Fibroblast of the aortic adventitia (primary cell): ENCODE measurements at regions not wholly inside any gene's neighbourhood (a gene's known extent, or its start where the extent isn't known, plus 50 kb on each side); places are given as distances from the start of the nearest gene placed in this dataset.

Source experiments
- DNase-seq: peaks from one replicate; pipeline ENCODE4 v3.0.0-alpha.2; 2010; ENCODE audit warnings: low read depth
- H3K4me3 ChIP-seq: 2 replicates; pipeline ENCODE4 v1.5.1; 2011; ENCODE audit warnings: low read depth, mild to moderate bottlenecking, control low read depth, low read length, moderate library complexity
- TF ChIP-seq, protein P1 (sequence below): IDR thresholded peaks from 2 replicates; pipeline ENCODE4 v1.5.1; 2011; ENCODE audit warnings: mild to moderate bottlenecking, low read length, control low read depth, inconsistent platforms; ENCODE audit not compliant: insufficient read depth

DNA sequence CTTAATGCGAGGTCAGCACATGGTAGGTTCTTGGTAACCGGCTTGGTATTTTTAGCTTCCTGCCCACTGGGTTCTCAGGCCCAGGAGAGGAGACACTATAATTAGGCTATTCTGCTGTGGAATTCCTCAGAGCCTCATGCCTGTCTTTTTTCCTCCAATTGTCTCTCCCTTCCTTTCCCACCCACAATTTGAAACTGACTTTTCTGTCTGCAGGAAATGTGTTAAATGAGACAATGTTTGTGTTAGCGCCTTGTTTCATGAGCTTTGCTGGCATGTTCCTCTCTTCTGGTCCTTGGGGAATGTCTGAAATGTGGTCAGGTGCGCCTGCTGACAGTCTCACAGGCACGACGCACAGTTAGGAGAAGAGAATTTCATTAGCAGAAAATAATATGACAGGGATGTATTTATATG, 223.6 kb upstream of the CTNNB1 start:
- TF ChIP-seq, protein P1, sequence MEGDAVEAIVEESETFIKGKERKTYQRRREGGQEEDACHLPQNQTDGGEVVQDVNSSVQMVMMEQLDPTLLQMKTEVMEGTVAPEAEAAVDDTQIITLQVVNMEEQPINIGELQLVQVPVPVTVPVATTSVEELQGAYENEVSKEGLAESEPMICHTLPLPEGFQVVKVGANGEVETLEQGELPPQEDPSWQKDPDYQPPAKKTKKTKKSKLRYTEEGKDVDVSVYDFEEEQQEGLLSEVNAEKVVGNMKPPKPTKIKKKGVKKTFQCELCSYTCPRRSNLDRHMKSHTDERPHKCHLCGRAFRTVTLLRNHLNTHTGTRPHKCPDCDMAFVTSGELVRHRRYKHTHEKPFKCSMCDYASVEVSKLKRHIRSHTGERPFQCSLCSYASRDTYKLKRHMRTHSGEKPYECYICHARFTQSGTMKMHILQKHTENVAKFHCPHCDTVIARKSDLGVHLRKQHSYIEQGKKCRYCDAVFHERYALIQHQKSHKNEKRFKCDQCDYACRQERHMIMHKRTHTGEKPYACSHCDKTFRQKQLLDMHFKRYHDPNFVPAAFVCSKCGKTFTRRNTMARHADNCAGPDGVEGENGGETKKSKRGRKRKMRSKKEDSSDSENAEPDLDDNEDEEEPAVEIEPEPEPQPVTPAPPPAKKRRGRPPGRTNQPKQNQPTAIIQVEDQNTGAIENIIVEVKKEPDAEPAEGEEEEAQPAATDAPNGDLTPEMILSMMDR = no peak
- DNase-seq = no peak
- H3K4me3 ChIP-seq = no peak overlapping the region

DNA sequence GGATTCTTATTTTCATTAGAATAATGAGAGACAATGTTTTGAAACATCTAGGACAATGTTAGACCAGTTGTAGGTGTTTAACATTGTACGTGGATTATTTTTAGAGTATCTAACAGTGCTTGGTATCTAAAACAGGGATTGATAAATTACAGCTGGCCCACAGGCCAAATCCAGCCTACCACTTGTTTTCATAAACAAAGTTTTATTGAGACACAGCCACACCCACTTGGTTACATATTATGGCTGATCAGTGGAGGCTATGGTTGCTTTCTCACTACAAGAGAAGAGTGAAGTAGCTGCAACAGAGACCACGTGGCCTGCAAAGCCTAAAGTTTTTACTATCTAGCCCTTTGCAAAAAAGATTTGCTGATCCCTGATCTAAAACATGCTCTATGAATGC, 223.1 kb upstream of the CTNNB1 start:
- DNase-seq = no peak
- TF ChIP-seq, protein P1 = no peak
- H3K4me3 ChIP-seq = no peak overlapping the region

DNA sequence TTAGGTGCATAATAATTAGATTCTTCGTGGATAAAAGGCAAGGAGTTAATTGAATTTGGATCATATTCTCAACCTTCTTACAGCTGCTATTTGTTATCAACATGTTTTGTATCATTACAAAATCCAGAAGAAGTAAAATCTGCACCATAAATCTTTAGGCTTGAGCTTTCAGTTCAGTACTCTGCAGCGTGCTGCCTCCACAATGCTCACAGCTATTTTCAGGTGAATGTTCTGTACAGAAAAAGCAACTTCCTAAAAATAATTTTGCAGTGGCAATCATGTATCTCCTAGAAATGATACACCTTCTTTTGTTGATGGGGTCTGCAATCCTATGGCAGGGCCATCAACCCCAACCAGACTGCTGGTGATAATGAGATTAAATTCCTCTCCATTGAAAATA, 220.9 kb upstream of the CTNNB1 start:
- TF ChIP-seq, protein P1 = no peak
- no peak overlapping the region for H3K4me3 ChIP-seq
- no peak for DNase-seq

DNA sequence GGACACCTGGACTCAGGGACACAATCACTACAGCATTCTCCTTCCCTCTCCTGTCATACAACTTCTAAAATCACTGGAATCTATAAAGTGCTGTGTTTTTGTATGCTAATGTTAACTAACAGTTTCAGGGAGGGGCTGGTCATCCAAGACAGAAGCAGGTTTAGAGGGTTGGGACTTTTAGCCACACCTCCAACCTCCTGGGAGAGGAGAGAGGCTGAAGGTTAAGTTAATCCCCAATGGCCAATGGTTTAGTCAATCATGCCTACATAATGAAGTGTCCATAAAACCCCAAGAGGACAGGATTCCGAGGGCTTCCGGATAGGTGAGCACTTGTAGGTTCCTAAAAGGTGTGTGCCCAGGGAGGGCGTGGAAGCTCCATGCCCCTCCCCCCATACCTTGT, 219.3 kb upstream of the CTNNB1 start:
- no peak for DNase-seq
- no peak overlapping the region for H3K4me3 ChIP-seq
- TF ChIP-seq, protein P1 = no peak

DNA sequence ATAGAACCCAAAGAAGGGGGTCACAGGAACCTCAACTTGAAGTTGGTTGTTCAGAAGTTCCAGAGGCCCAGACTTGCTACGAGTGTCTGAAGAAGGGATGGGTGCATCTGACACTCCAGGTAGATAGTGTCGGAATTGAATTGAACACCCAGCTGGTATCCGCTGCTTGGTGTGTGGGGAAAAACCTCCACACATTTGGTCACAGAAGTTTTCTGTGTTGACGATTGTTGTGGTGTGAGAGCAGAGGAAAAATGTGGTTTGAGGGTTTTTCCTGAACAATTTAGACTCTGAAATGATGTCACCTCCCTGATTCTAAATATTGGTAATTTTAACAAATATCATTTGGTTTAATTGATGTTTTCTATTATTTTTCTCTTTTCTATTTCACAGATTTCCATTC, 218.8 kb upstream of the CTNNB1 start:
- H3K4me3 ChIP-seq = no peak overlapping the region
- DNase-seq = no peak
- TF ChIP-seq, protein P1 = no peak

DNA sequence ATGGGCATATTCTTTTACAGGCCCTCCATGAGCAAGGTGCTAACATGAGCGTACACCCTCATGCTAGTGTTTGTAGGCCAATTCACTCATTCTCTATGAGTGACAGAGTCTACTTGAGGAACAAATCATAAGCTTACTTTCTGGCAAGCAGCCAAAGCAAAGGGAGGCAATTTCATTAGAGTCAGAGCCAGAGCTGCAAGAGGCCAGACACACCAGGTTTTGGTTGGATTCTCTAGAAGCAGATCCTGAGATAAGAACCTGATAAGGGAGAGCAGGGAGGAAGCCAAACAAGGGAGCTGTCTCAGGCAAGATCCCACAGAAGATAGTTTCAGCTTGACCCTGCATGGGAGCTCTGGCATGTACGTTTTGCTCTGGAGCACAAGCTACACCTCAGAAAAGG, 214.1 kb upstream of the CTNNB1 start:
- no peak for DNase-seq
- TF ChIP-seq, protein P1 = no peak
- no peak overlapping the region for H3K4me3 ChIP-seq

DNA sequence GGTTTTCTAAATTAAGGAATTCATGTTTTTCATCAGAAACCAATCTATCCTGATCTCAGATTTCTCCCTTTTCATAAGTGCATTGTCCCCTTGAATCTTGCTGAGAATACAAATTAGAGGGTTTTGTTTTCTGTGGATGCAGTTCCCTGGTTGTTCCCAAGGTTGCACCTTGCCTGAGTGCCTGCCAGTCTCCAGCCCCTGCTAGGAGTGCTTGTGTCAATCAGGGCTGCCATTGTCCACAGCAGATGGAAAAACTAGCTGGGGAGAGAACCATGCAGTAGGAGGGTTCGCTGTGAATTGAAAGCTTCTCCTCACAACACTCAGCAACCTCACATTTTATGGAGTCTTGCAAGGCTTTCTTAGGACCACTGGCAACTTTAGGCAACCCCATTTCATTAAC, 210.8 kb upstream of the CTNNB1 start:
- H3K4me3 ChIP-seq = no peak overlapping the region
- DNase-seq = no peak
- TF ChIP-seq, protein P1 = no peak
